Colonic mucosa (tissue), 4 donors: ENCODE measurements at regions not wholly inside any gene's neighbourhood (a gene's known extent, or its start where the extent isn't known, plus 50 kb on each side); places are given as distances from the start of the nearest gene placed in this dataset.

Source experiments
- DNase-seq: peaks from one replicate; pipeline ENCODE4 v3.0.0-alpha.2; 2020
- H3K27ac ChIP-seq: fragments of 200-600 bp; one replicate; pipeline ENCODE4 v1.8.0; 2021
- H3K27me3 ChIP-seq: fragments of 200-600 bp; one replicate; pipeline ENCODE4 v1.8.0; 2021
- H3K36me3 ChIP-seq: fragments of 200-600 bp; one replicate; pipeline ENCODE4 v1.8.0; 2021
- H3K4me1 ChIP-seq: fragments of 200-600 bp; one replicate; pipeline ENCODE4 v1.8.0; 2021; ENCODE audit warnings: mild to moderate bottlenecking
- H3K4me3 ChIP-seq: fragments of 200-600 bp; one replicate; pipeline ENCODE4 v1.8.0; 2021
- H3K9ac ChIP-seq, 2 donors: one replicate each; pipeline ENCODE4 v1.7.0; 2013; ENCODE audit warnings: control low read depth in 2 of 2, low read depth in 2 of 2, low read length in 2 of 2
- H3K9me3 ChIP-seq: fragments of 200-600 bp; one replicate; pipeline ENCODE4 v1.8.0; 2021
- CTCF ChIP-seq: fragments of 200-600 bp; IDR thresholded peaks from one replicate; pipeline ENCODE4 v1.8.0; 2022; ENCODE audit warnings: antibody characterized with exemption, mild to moderate bottlenecking
- intact Hi-C: fragments of 100-400 bp; cut with DNase I; formaldehyde crosslinking; loops from one replicate; pipeline ENCODE4 v1.14.1; 2022
- donor health status: healthy.
- donor health status: DM: no; HTN: no; CAD: no.
- donor health status: DM: no; HTN: no; CAD: no.

DNA sequence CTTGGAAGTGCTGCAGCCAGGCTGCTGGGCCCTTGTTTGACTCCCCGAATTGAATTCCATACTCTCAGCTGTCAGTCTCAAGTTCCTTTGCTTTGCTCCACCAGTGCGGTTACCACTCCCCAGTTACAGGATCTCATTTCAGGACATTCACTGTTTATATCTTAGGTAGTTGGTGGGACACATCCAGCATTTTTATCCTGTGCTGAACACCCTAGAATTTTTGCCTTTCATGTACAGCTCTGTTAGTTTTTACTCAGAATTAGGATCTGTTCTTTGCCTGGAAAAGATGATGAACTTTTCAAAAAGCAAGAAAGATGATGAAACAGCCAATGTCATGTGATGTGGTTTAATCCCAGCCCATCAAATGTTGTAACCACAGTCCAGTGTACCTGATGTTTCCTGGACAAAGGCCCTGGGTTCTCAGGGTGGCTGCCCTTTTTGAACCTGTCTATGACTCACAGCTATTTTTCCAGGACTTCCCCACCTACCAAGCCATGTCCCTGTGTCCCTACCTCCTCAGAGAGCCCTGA lies 149.7 kb downstream of the NOC3L start:
- no peak overlapping the region for H3K4me3 ChIP-seq
- peak; percentile 24 for DNase-seq
- no peaks in the 10 kb centered on the region for H3K9me3 ChIP-seq
- no peaks in the 10 kb centered on the region for H3K27me3 ChIP-seq
- H3K4me1 ChIP-seq, result no peaks in the 10 kb centered on the region
- no peaks in the 10 kb centered on the region for H3K36me3 ChIP-seq
- H3K27ac ChIP-seq, result no peak overlapping the region
- TF ChIP-seq CTCF, result no peak
- H3K9ac ChIP-seq, result no peak overlapping the region
- intact Hi-C loops, result no loop called here

DNA sequence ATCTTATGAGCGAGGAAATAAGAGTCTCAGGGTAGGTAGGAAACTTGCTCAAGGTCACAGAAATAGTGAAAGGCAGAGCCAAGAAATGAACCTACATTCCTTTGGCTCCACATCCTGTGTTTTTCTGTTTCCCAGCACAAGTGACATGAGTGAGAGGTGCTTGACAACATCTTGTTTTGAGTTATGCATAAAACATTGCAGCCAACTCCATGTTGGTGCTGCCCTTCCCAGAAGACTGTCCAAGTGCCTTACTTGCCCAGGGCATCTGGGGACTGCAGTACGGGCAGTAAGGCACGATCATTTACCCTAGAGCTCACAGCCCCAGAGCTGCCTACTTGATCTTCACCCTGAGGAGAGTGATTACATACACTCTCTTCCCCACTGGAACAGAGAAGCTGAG lies 148.8 kb downstream of the NOC3L start:
- no peaks in the 10 kb centered on the region for H3K36me3 ChIP-seq

DNA sequence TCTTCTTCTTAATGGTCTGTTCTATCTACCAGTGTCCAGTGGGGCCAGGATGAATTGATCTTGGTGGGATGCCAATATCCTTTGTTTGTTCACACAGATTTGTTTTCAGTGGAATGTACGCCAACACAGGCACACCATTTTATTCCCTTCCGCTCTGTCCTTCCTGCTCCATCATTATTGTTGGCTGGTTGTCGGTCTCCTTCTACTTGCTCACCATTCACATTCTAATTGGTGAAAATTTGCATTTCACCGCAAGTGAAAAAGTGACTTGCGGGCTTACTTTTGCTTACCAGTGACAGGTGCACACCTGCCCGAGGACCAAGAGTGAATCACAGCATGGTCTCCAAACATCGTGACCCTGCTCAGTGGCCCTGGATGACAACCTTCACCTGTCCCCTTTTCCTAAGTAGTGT lies 148.3 kb downstream of the NOC3L start:
- Histone ChIP-seq H3K9me3 (no peaks in the 10 kb centered on the region), H3K4me3 (no peak overlapping the region), H3K36me3 (no peaks in the 10 kb centered on the region), H3K27ac (no peak overlapping the region), H3K27me3 (no peaks in the 10 kb centered on the region), H3K9ac (no peak overlapping the region), H3K4me1 (no peaks in the 10 kb centered on the region)
- intact Hi-C loops, result no loop called here
- DNase-seq, result no peak
- TF ChIP-seq CTCF, result no peak

More for the DNA sequence above, 148.8 kb downstream of the NOC3L start:
- no peaks in the 10 kb centered on the region for H3K27me3 ChIP-seq
- intact Hi-C loops, result no loop called here
- no peak overlapping the region for H3K9ac ChIP-seq
- DNase-seq, result no peak
- H3K4me3 ChIP-seq, result no peak overlapping the region
- no peak overlapping the region for H3K27ac ChIP-seq
- H3K9me3 ChIP-seq, result no peaks in the 10 kb centered on the region
- no peak for TF ChIP-seq CTCF
- no peaks in the 10 kb centered on the region for H3K4me1 ChIP-seq

DNA sequence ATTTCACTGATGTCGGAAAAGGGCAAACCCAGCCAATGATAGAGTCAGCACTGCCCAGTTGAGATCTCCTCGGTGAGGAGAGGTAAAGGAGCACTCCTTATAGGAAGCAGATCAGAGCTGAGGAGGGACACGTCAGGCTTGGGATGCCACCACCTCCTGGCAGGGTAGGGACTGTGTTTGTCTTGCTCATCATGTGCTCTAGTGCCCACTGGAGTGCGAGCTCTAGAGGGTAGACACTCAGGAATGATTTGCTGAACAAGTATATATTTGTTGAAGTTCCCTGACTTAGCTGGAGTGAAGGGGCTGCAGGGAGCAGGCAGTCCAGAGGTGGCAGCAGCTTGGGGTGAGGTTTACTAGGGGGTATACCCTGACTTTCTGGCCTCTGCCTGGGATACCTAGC lies 146.5 kb downstream of the NOC3L start:
- Histone ChIP-seq H3K4me1 (no peaks in the 10 kb centered on the region), H3K27me3 (no peaks in the 10 kb centered on the region), H3K27ac (no peak overlapping the region), H3K9ac (no peak overlapping the region), H3K9me3 (no peaks in the 10 kb centered on the region), H3K4me3 (no peak overlapping the region), H3K36me3 (no peaks in the 10 kb centered on the region)
- DNase-seq, result no peak
- intact Hi-C loops, result no loop called here
- TF ChIP-seq CTCF, result no peak

- intact Hi-C loops, result no loop called here
- DNase-seq, result no peak
- TF ChIP-seq CTCF, result no peak
These were observed 145.3 kb downstream of the NOC3L start for GRCh38 chr10:94217411-94217810.

More at GRCh38 chr10:94217411-94217810, 145.3 kb downstream of the NOC3L start:
- Histone ChIP-seq H3K36me3 (no peaks in the 10 kb centered on the region), H3K4me1 (no peaks in the 10 kb centered on the region), H3K9ac (no peak overlapping the region), H3K9me3 (no peaks in the 10 kb centered on the region), H3K27ac (no peak overlapping the region), H3K4me3 (no peak overlapping the region), H3K27me3 (no peaks in the 10 kb centered on the region)
